Transverse colon (tissue), 4 donors: ENCODE measurements at regions not wholly inside any gene's neighbourhood (a gene's known extent, or its start where the extent isn't known, plus 50 kb on each side); places are given as distances from the start of the nearest gene placed in this dataset.

Source experiments
- DNase-seq: peaks from one replicate; pipeline ENCODE4 v3.0.0-alpha.2; 2019
- H3K27ac ChIP-seq, 4 donors: fragments of 200-600 bp; sonication (generic); 2 replicates each; pipeline ENCODE4 v1.5.1; 2016 to 2018; ENCODE audit warnings: inconsistent platforms in 4 of 4
- H3K27me3 ChIP-seq: fragments of 200-600 bp; sonication (generic); 2 replicates; pipeline ENCODE4 v1.5.1; 2017; ENCODE audit warnings: inconsistent platforms
- H3K36me3 ChIP-seq, 4 donors: fragments of 200-600 bp; sonication (generic); 2 replicates each; pipeline ENCODE4 v1.5.1; 2017 to 2019; ENCODE audit warnings: inconsistent platforms in 4 of 4
- H3K4me1 ChIP-seq, 4 donors: fragments of 200-600 bp; sonication (generic); 2 replicates each; pipeline ENCODE4 v1.5.1; 2017 to 2020; ENCODE audit warnings: inconsistent platforms in 4 of 4
- H3K4me3 ChIP-seq, 4 donors: fragments of 200-600 bp; sonication (generic); 1 replicate in 1 of 4; 2 replicates in 3 of 4; pipeline versions ENCODE4 v1.5.1 to v1.6.1; 2017 to 2019; ENCODE audit warnings: inconsistent platforms in 4 of 4
- H3K9me3 ChIP-seq, 2 donors: fragments of 200-600 bp; sonication (generic); 2 replicates each; pipeline ENCODE4 v1.5.1; 2017 to 2019; ENCODE audit warnings: inconsistent platforms in 2 of 2
- CTCF ChIP-seq, 5 experiments: fragments of 200-600 bp in 3 of 5; fragments of 450-650 bp in 2 of 5; sonication (generic) in 3 of 5; IDR thresholded peaks; 1 replicate in 2 of 5; 2 replicates in 3 of 5; pipeline ENCODE4 v1.5.1; 2016 to 2017; ENCODE audit warnings: antibody characterized with exemption in 5 of 5, inconsistent platforms in 3 of 5, mild to moderate bottlenecking in 2 of 5, moderate library complexity in 1 of 5
- EP300 ChIP-seq: sonication (generic); formaldehyde crosslinking; IDR thresholded peaks from one replicate; pipeline ENCODE4 v1.6.1; 2017; ENCODE audit warnings: antibody characterized with exemption, low read depth
- POLR2A ChIP-seq: fragments of 450-650 bp; IDR thresholded peaks from one replicate; pipeline ENCODE4 v1.6.1; 2016; ENCODE audit warnings: antibody characterized with exemption, mild to moderate bottlenecking, moderate library complexity
- POLR2AphosphoS5 ChIP-seq, 3 donors: sonication (generic); formaldehyde crosslinking; IDR thresholded peaks; one replicate each; pipeline ENCODE4 v1.6.1; 2016; ENCODE audit warnings: antibody characterized with exemption in 3 of 3
- WGBS, 2 donors: methylation state at CpG; one replicate each; pipeline ENCODE4 v1.1.5; 2018; ENCODE audit warnings: low coverage in 1 of 2; 5-methylcytosine and 5-hydroxymethylcytosine counted together
- in situ Hi-C, 4 donors: fragments of 200-750 bp; cut with MboI; loops; one replicate each; pipeline versions ENCODE4 v1.15.0 to v1.15.1; 2017; ENCODE audit warnings: low sequenced_read_pairs in 3 of 4, low pct_ligation_motif_present in 1 of 4, low pct_unique_long_range_greater_than_20kb in 1 of 4
- intact Hi-C: fragments of 100-400 bp; cut with DNase I; formaldehyde crosslinking; loops from one replicate; pipeline ENCODE4 v1.15.1; 2023; ENCODE audit warnings: low total_unique reads

- WGBS, 2 donors = 82% methylated on average over 5 of the region's 5 CpGs; no CpG with 5 or more reads in 1 of the 2 donors
- intact Hi-C loops (no loop called here), in situ Hi-C loops (no loop called here)
- no peak for TF ChIP-seq CTCF (IDR thresholded peaks at IDR 0.05)
- no peak for TF ChIP-seq POLR2AphosphoS5 (IDR thresholded peaks at IDR 0.05)
- TF ChIP-seq POLR2A = no peak
- TF ChIP-seq EP300 = no peak
- H3K27me3 ChIP-seq = no peaks in the 10 kb centered on the region
- H3K36me3 ChIP-seq = no peaks in the 10 kb centered on the region
- no peak for DNase-seq
- H3K9me3 ChIP-seq = no peaks in the 10 kb centered on the region
- H3K4me1 ChIP-seq = peaks cover 0 to 4% (median 0%) of the 10 kb centered on the region in 4 donors
- no peak overlapping the region for H3K4me3 ChIP-seq
- H3K27ac ChIP-seq = no peak overlapping the region
These were observed 196.9 kb downstream of the MYCN start for GRCh38 chr2:16137080-16137755.

- Histone ChIP-seq H3K27ac (no peak overlapping the region), H3K4me1 (peaks cover 0 to 4% (median 0%) of the 10 kb centered on the region in 4 donors), H3K36me3 (no peaks in the 10 kb centered on the region), H3K4me3 (no peak overlapping the region), H3K9me3 (no peaks in the 10 kb centered on the region), H3K27me3 (no peaks in the 10 kb centered on the region)
- 74 to 82% methylated on average over 2 to 3 of the region's 3 CpGs for WGBS, 2 donors
- no peak for DNase-seq
- in situ Hi-C loops = no loop called here
- no peak for TF ChIP-seq POLR2A
- TF ChIP-seq CTCF (IDR thresholded peaks at IDR 0.05) = no peak
- no peak for TF ChIP-seq POLR2AphosphoS5 (IDR thresholded peaks at IDR 0.05)
- intact Hi-C loops = no loop called here
These were observed 196.2 kb downstream of the MYCN start for GRCh38 chr2:16136461-16137035.

- TF ChIP-seq POLR2A (no peak), CTCF (IDR thresholded peaks at IDR 0.05) (no peak), EP300 (no peak), POLR2AphosphoS5 (IDR thresholded peaks at IDR 0.05) (no peak)
- H3K9me3 ChIP-seq = no peaks in the 10 kb centered on the region
- no peak overlapping the region for H3K4me3 ChIP-seq
- H3K27ac ChIP-seq = no peak overlapping the region
- intact Hi-C loops = no loop called here
- no peaks in the 10 kb centered on the region for H3K36me3 ChIP-seq
- no peak for DNase-seq
- 50% methylated on average over 1 of the region's 1 CpG for WGBS, 2 donors
- peaks cover 0 to 4% (median 0%) of the 10 kb centered on the region in 4 donors for H3K4me1 ChIP-seq
- in situ Hi-C loops = no loop called here
- no peaks in the 10 kb centered on the region for H3K27me3 ChIP-seq
These were observed 195.6 kb downstream of the MYCN start for GRCh38 chr2:16135913-16136310.

GRCh38 chr2:16135196-16135912 is 195.0 kb downstream of the MYCN start:
- Histone ChIP-seq H3K9me3 (no peaks in the 10 kb centered on the region), H3K27ac (no peak overlapping the region), H3K4me1 (peaks cover 0 to 4% (median 0%) of the 10 kb centered on the region in 4 donors), H3K36me3 (no peaks in the 10 kb centered on the region), H3K4me3 (no peak overlapping the region), H3K27me3 (no peaks in the 10 kb centered on the region)
- intact Hi-C loops = no loop called here
- TF ChIP-seq EP300 (no peak), POLR2A (no peak), POLR2AphosphoS5 (IDR thresholded peaks at IDR 0.05) (no peak), CTCF (IDR thresholded peaks at IDR 0.05) (no peak)
- in situ Hi-C loops = no loop called here
- no peak for DNase-seq
